Neural progenitor cell (in vitro differentiated cells): ENCODE measurements at regions not wholly inside any gene's neighbourhood (a gene's known extent, or its start where the extent isn't known, plus 50 kb on each side); places are given as distances from the start of the nearest gene placed in this dataset.

Source experiments
- DNase-seq: peaks from one replicate; pipeline ENCODE4 v3.0.0-alpha.2; 2016; ENCODE audit warnings: low spot score
- H2AFZ ChIP-seq: fragments of 200-600 bp; sonication (generic); replicated peaks from 2 replicates; pipeline ENCODE4 v1.6.1; 2016; ENCODE audit warnings: antibody characterized with exemption
- H3F3A ChIP-seq: fragments of 200-600 bp; sonication (generic); 2 replicates; pipeline ENCODE4 v1.6.1; 2016; ENCODE audit warnings: antibody characterized with exemption, low read depth
- H3K27ac ChIP-seq: fragments of 200-600 bp; sonication (generic); 2 replicates; pipeline ENCODE4 v1.5.1; 2016; ENCODE audit warnings: mild to moderate bottlenecking
- H3K27me3 ChIP-seq: fragments of 200-600 bp; sonication (generic); 2 replicates; pipeline ENCODE4 v1.6.1; 2016; ENCODE audit warnings: mild to moderate bottlenecking, moderate library complexity
- H3K36me3 ChIP-seq: fragments of 200-600 bp; sonication (generic); 2 replicates; pipeline ENCODE4 v1.5.1; 2016
- H3K4me1 ChIP-seq: fragments of 200-600 bp; sonication (generic); 2 replicates; pipeline ENCODE4 v1.6.1; 2016; ENCODE audit warnings: mixed run types
- H3K4me2 ChIP-seq: fragments of 200-600 bp; sonication (generic); 2 replicates; pipeline ENCODE4 v1.6.1; 2016
- H3K4me3 ChIP-seq: fragments of 200-600 bp; sonication (generic); 2 replicates; pipeline ENCODE4 v1.5.1; 2016
- H3K79me2 ChIP-seq: fragments of 200-600 bp; sonication (generic); 2 replicates; pipeline ENCODE4 v1.6.1; 2016; ENCODE audit warnings: low read depth
- H3K9ac ChIP-seq: fragments of 200-600 bp; sonication (generic); 2 replicates; pipeline ENCODE4 v1.6.1; 2016
- H3K9me3 ChIP-seq: fragments of 200-600 bp; sonication (generic); 2 replicates; pipeline ENCODE4 v1.5.1; 2016; ENCODE audit warnings: low read depth
- H4K20me1 ChIP-seq: fragments of 200-600 bp; sonication (generic); 2 replicates; pipeline ENCODE4 v1.6.1; 2016; ENCODE audit warnings: low read depth
- H3K27ac Mint-ChIP-seq: 3 replicates; pipeline ENCODE4 v1.8.0; 2021; ENCODE audit warnings: mixed read lengths
- H3K27me3 Mint-ChIP-seq: 2 replicates; pipeline ENCODE4 v1.8.0; 2022; ENCODE audit warnings: low read depth, mild to moderate bottlenecking, inconsistent platforms, moderate library complexity, mixed read lengths; ENCODE audit not compliant: insufficient read depth
- H3K36me3 Mint-ChIP-seq: 3 replicates; pipeline ENCODE4 v1.8.0; 2021; ENCODE audit warnings: mixed read lengths
- H3K4me1 Mint-ChIP-seq: 3 replicates; pipeline ENCODE4 v1.8.0; 2021; ENCODE audit warnings: mixed read lengths
- H3K4me3 Mint-ChIP-seq: 3 replicates; pipeline ENCODE4 v1.8.0; 2021; ENCODE audit warnings: mild to moderate bottlenecking, moderate library complexity, mixed read lengths
- H3K9me3 Mint-ChIP-seq: 3 replicates; pipeline ENCODE4 v1.8.0; 2020; ENCODE audit warnings: mixed read lengths
- EZH2 ChIP-seq: fragments of 200-600 bp; sonication (generic); IDR thresholded peaks from 2 replicates; pipeline ENCODE4 v1.6.1; 2017; ENCODE audit warnings: antibody characterized with exemption, mild to moderate bottlenecking, moderate library complexity
- EZH2phosphoT487 ChIP-seq: fragments of 200-600 bp; sonication (generic); IDR thresholded peaks from 2 replicates; pipeline ENCODE4 v1.6.1; 2017; ENCODE audit warnings: antibody characterized with exemption
- TF ChIP-seq, protein P1 (sequence below): fragments of 200-600 bp; sonication (generic); IDR thresholded peaks from 2 replicates; pipeline ENCODE4 v1.5.1; 2017; ENCODE audit warnings: antibody characterized with exemption, mild to moderate bottlenecking

DNA sequence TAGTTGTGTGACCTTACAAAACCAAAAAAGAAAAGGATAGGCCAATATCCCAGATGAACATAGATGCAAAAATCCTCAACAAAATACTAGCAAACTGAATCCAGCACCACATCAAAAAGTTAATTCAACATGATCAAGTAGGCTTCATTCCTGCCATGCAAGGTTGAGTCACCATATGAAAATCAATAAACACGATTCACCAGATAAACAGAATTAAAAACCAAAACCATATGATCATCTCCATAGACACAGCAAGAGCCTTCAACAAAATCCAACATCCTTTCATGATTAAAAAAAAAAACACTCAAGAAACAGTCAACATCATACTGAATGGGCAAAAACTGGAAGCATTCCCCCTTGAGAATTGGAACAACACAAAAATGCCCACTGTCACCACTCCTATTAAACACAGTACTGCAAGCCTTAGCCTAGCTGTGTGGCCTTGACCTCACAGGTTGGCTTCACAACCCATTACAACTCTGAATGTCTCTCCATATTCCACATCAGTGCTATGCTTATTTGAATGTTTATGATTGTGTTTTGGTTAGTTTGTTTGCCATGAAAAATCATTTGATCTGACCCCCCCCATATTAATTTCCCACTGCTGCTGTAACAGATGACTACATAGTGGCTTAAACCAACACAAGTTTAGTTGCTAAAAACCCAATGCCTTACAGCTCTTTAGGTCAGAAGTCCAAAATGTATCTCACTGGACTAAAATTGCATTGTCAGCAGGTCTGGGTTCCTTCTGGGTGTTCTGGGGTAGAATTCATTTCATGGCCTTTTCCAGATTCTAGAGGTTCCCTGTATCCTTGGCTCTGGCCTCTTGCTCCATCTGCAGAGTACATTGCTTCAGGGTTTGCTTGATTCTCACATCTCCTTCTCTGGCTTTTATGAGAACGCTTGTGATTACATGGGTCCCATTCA is 257.1 kb upstream of the DYNLRB2 start:
- Mint-ChIP-seq H3K27ac (no peak overlapping the region), H3K27me3 (peaks cover 3% of the 10 kb centered on the region), H3K9me3 (no peaks in the 10 kb centered on the region), H3K4me1 (no peaks in the 10 kb centered on the region), H3K4me3 (no peak overlapping the region), H3K36me3 (no peaks in the 10 kb centered on the region)
- Histone ChIP-seq H3K9me3 (no peaks in the 10 kb centered on the region), H3K27me3 (no peaks in the 10 kb centered on the region), H2AFZ (no peak overlapping the region), H3K4me1 (no peaks in the 10 kb centered on the region), H3K9ac (no peak overlapping the region), H4K20me1 (no peaks in the 10 kb centered on the region), H3K4me2 (no peak overlapping the region), H3K4me3 (no peak overlapping the region), H3F3A (no peaks in the 10 kb centered on the region), H3K36me3 (no peaks in the 10 kb centered on the region), H3K27ac (no peak overlapping the region), H3K79me2 (no peaks in the 10 kb centered on the region)
- no peak for DNase-seq
- TF ChIP-seq, protein P1, sequence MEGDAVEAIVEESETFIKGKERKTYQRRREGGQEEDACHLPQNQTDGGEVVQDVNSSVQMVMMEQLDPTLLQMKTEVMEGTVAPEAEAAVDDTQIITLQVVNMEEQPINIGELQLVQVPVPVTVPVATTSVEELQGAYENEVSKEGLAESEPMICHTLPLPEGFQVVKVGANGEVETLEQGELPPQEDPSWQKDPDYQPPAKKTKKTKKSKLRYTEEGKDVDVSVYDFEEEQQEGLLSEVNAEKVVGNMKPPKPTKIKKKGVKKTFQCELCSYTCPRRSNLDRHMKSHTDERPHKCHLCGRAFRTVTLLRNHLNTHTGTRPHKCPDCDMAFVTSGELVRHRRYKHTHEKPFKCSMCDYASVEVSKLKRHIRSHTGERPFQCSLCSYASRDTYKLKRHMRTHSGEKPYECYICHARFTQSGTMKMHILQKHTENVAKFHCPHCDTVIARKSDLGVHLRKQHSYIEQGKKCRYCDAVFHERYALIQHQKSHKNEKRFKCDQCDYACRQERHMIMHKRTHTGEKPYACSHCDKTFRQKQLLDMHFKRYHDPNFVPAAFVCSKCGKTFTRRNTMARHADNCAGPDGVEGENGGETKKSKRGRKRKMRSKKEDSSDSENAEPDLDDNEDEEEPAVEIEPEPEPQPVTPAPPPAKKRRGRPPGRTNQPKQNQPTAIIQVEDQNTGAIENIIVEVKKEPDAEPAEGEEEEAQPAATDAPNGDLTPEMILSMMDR = no peak
- no peak for TF ChIP-seq EZH2
- TF ChIP-seq EZH2phosphoT487 = no peak

DNA sequence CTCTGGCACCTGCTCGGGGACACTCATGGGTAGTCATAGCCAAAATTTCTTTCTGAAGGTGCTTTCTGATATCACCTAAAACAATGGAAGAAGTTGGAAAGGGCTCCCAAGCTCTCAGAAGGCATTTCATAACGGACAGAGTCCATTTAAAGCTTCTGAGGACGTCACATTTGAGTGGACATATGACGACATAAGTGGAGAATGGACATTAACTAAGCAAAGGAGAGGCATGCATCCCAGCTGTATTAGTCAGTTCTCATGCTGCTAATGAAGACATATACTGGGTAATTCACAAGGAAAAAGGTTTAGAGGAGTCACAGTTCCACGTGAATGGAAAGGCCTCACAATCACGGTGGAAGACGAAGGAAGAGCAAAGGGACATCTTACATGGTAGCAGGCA is 260.2 kb upstream of the DYNLRB2 start:
- no peaks in the 10 kb centered on the region for H4K20me1 ChIP-seq
- no peaks in the 10 kb centered on the region for H3F3A ChIP-seq
- H3K27ac ChIP-seq = no peak overlapping the region
- H3K9ac ChIP-seq = no peak overlapping the region
- no peaks in the 10 kb centered on the region for H3K4me1 Mint-ChIP-seq
- H3K9me3 Mint-ChIP-seq = peaks cover 2% of the 10 kb centered on the region
- no peak for DNase-seq
- no peak overlapping the region for H2AFZ ChIP-seq
- H3K27me3 ChIP-seq = no peaks in the 10 kb centered on the region
- no peak for TF ChIP-seq EZH2phosphoT487
- no peak for TF ChIP-seq EZH2
- TF ChIP-seq, protein P1 = no peak
- H3K36me3 Mint-ChIP-seq = no peaks in the 10 kb centered on the region
- H3K4me1 ChIP-seq = no peaks in the 10 kb centered on the region
- H3K4me3 ChIP-seq = no peak overlapping the region
- H3K27me3 Mint-ChIP-seq = peaks cover 3% of the 10 kb centered on the region
- no peak overlapping the region for H3K4me3 Mint-ChIP-seq
- H3K36me3 ChIP-seq = no peaks in the 10 kb centered on the region
- H3K27ac Mint-ChIP-seq = no peak overlapping the region
- H3K79me2 ChIP-seq = no peaks in the 10 kb centered on the region
- no peaks in the 10 kb centered on the region for H3K9me3 ChIP-seq
- no peak overlapping the region for H3K4me2 ChIP-seq

DNA sequence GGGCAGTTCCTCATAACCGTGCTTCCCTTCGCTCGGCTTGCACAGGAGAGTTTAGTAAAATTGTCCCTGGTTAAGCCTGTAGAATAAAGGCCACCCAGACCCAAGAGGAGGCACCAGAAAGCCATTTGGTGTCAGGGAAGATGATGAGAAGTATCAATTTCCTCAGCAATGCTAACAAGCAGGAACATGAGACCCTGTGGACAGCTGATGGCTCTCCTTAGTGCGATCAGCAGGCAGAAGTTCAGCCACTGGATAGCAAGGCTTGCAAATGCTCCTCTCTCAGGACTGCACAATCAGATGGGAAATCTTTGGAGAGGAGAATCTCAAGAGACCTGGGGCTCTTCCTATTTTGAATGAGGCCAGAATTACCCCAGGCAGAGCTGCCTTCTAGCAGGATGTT is 261.1 kb upstream of the DYNLRB2 start:
- Histone ChIP-seq H3K79me2 (no peaks in the 10 kb centered on the region), H3K4me2 (no peak overlapping the region), H3K27me3 (no peaks in the 10 kb centered on the region), H2AFZ (no peak overlapping the region), H3F3A (no peaks in the 10 kb centered on the region), H3K36me3 (no peaks in the 10 kb centered on the region), H3K4me1 (peaks cover 3% of the 10 kb centered on the region), H4K20me1 (no peaks in the 10 kb centered on the region), H3K9me3 (no peaks in the 10 kb centered on the region), H3K27ac (no peak overlapping the region), H3K9ac (no peak overlapping the region), H3K4me3 (no peak overlapping the region)
- H3K4me3 Mint-ChIP-seq = no peak overlapping the region
- no peak for DNase-seq
- peaks cover 3% of the 10 kb centered on the region for H3K27me3 Mint-ChIP-seq
- no peaks in the 10 kb centered on the region for H3K36me3 Mint-ChIP-seq
- no peak overlapping the region for H3K27ac Mint-ChIP-seq
- peaks cover 2% of the 10 kb centered on the region for H3K9me3 Mint-ChIP-seq
- H3K4me1 Mint-ChIP-seq = peaks cover 4% of the 10 kb centered on the region
- no peak for TF ChIP-seq EZH2phosphoT487
- no peak for TF ChIP-seq EZH2
- TF ChIP-seq, protein P1 = no peak
